HCT116 (cell line): ENCODE measurements at regions not wholly inside any gene's neighbourhood (a gene's known extent, or its start where the extent isn't known, plus 50 kb on each side); places are given as distances from the start of the nearest gene placed in this dataset.

Experiments
- CEBPB ChIP-seq: IDR thresholded peaks from 2 replicates; pipeline ENCODE4 v1.6.1; 2012; ENCODE audit warnings: low read depth
- CTCF ChIP-seq, 3 experiments: fragments of 200-600 bp in 1 of 3; sonication (generic) in 1 of 3; IDR thresholded peaks in 2 of 3; conservative IDR thresholded peaks in 1 of 3; 2 replicates each; pipeline ENCODE4 v1.5.1; 2012 to 2017; ENCODE audit warnings: low read depth in 2 of 3, low read length in 2 of 3, antibody characterized with exemption in 1 of 3, borderline replicate concordance in 1 of 3, control low read depth in 1 of 3, mild to moderate bottlenecking in 1 of 3, mixed read lengths in 1 of 3, mixed run types in 1 of 3, moderate library complexity in 1 of 3; ENCODE audit not compliant: insufficient read depth in 1 of 3
- EGR1 ChIP-seq: IDR thresholded peaks from 2 replicates; pipeline ENCODE4 v1.6.1; 2012; ENCODE audit warnings: low read depth
- ELF1 ChIP-seq: IDR thresholded peaks from 2 replicates; pipeline ENCODE4 v1.6.1; 2012; ENCODE audit warnings: low read depth, borderline replicate concordance
- EZH2phosphoT487 ChIP-seq: fragments of 200-600 bp; IDR thresholded peaks from 2 replicates; pipeline ENCODE4 v1.6.1; 2018; ENCODE audit warnings: antibody characterized with exemption, borderline replicate concordance
- JUND ChIP-seq: IDR thresholded peaks from 2 replicates; pipeline ENCODE4 v1.6.1; 2012
- MAX ChIP-seq: IDR thresholded peaks from 2 replicates; pipeline ENCODE4 v1.6.1; 2012
- POLR2A ChIP-seq: IDR thresholded peaks from 2 replicates; pipeline ENCODE4 v1.7.0; 2011; ENCODE audit warnings: borderline replicate concordance; ENCODE audit not compliant: insufficient read depth, insufficient read length; ENCODE audit errors: extremely low read depth
- REST ChIP-seq: IDR thresholded peaks from 2 replicates; pipeline ENCODE4 v1.6.1; 2012; ENCODE audit warnings: low read depth
- SIN3A ChIP-seq: IDR thresholded peaks from 2 replicates; pipeline ENCODE4 v1.6.1; 2012; ENCODE audit warnings: low read depth
- SP1 ChIP-seq: IDR thresholded peaks from 2 replicates; pipeline ENCODE4 v1.6.1; 2012; ENCODE audit warnings: low read depth
- TCF7L2 ChIP-seq: IDR thresholded peaks from 2 replicates; pipeline ENCODE4 v1.7.0; 2011; ENCODE audit warnings: borderline replicate concordance, inconsistent platforms; ENCODE audit not compliant: insufficient read depth, insufficient read length; ENCODE audit errors: extremely low read depth

- TF ChIP-seq ELF1 (no peak), POLR2A (no peak), CTCF (IDR thresholded peaks at IDR 0.05 in 2 of 3, conservative IDR thresholded peaks at IDR 0.05 in 1 of 3; ENCODE audit: borderline replicate concordance in 1 of 3, insufficient read depth in 1 of 3, low read depth in 2 of 3, low read length in 2 of 3) (no peak), SP1 (no peak), JUND (no peak), EGR1 (no peak), CEBPB (no peak), SIN3A (no peak), MAX (no peak), EZH2phosphoT487 (no peak), REST (no peak), TCF7L2 (no peak)
Measured at GRCh38 chrX:80354966-80355465, 65.2 kb upstream of the TENT5D start.
